WTC11 (cell line): ENCODE measurements at regions not wholly inside any gene's neighbourhood (a gene's known extent, or its start where the extent isn't known, plus 50 kb on each side); places are given as distances from the start of the nearest gene placed in this dataset.

Experiments
- ATF1 ChIP-seq: sonication (generic); formaldehyde crosslinking; IDR thresholded peaks from 2 replicates; pipeline ENCODE4 v1.8.1; 2023; ENCODE audit warnings: mild to moderate bottlenecking, moderate library complexity, missing genetic modification reagents
- CREB1 ChIP-seq: sonication (generic); formaldehyde crosslinking; IDR thresholded peaks from 2 replicates; pipeline ENCODE4 v1.8.0; 2023; ENCODE audit warnings: mild to moderate bottlenecking, missing genetic modification reagents
- ELF4 ChIP-seq: sonication (generic); formaldehyde crosslinking; IDR thresholded peaks from 2 replicates; pipeline ENCODE4 v1.8.1; 2022; ENCODE audit warnings: low read depth, mild to moderate bottlenecking, moderate library complexity, missing genetic modification reagents
- ERG ChIP-seq: fragments of 250-450 bp; sonication (Bioruptor Pico); IDR thresholded peaks from 2 replicates; pipeline ENCODE4 v1.8.0; 2021; ENCODE audit warnings: mild to moderate bottlenecking
- ZNF138 ChIP-seq: sonication (generic); formaldehyde crosslinking; conservative IDR thresholded peaks from 2 replicates; pipeline ENCODE4 v1.8.1; 2022; ENCODE audit warnings: mild to moderate bottlenecking, moderate library complexity, missing genetic modification reagents
- TF ChIP-seq, protein P1 (sequence below): sonication (generic); formaldehyde crosslinking; IDR thresholded peaks from 2 replicates; pipeline ENCODE4 v1.8.1; 2023; ENCODE audit warnings: mild to moderate bottlenecking, missing genetic modification reagents

DNA sequence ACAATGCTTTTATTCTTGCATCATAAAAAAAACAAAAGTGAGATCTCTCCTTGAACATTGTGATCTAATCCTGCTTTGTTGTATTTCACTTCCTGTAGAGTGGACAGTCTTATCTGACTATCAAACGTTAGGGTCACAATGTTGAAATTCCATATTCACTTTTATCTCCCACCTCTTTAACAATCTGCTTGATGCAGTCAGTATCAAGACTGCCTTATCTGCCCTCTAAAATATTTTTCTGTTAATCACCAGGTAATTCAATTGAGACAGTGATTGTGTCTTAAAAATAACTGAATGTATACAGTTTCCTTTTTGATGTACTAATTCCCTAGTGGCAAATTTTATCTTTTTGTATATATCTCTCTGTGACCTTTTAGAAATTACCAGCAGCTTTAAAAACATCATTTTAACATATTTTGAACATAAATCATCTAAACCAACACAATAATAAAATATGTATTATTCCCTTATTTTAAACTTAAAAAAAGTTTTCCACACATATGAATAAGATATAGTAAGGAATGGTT lies 143.1 kb upstream of the MPPED2 start:
- TF ChIP-seq ERG (CRISPR knock-in tag) (no peak), CREB1 (CRISPR knock-in tag) (no peak), ATF1 (no peak), ELF4 (CRISPR knock-in tag) (no peak), ZNF138 (no peak)
- TF ChIP-seq, protein P1, sequence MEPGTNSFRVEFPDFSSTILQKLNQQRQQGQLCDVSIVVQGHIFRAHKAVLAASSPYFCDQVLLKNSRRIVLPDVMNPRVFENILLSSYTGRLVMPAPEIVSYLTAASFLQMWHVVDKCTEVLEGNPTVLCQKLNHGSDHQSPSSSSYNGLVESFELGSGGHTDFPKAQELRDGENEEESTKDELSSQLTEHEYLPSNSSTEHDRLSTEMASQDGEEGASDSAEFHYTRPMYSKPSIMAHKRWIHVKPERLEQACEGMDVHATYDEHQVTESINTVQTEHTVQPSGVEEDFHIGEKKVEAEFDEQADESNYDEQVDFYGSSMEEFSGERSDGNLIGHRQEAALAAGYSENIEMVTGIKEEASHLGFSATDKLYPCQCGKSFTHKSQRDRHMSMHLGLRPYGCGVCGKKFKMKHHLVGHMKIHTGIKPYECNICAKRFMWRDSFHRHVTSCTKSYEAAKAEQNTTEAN (CRISPR knock-in tag), result no peak
